Keratinocyte (primary cell): ENCODE measurements at regions not wholly inside any gene's neighbourhood (a gene's known extent, or its start where the extent isn't known, plus 50 kb on each side); places are given as distances from the start of the nearest gene placed in this dataset.

Experiments used
- CTCF ChIP-seq, 3 experiments: IDR thresholded peaks in 1 of 3; conservative IDR thresholded peaks in 1 of 3; optimal IDR thresholded peaks in 1 of 3; 2 replicates in 2 of 3; 3 replicates in 1 of 3; pipeline versions ENCODE3 to v1.5.1; 2011; ENCODE audit warnings: low read length in 3 of 3, mild to moderate bottlenecking in 3 of 3, moderate library complexity in 2 of 3, control low read depth in 1 of 3, inconsistent platforms in 1 of 3; ENCODE audit not compliant: insufficient read depth in 2 of 3; ENCODE audit errors: extremely low read depth in 1 of 3
- EZH2 ChIP-seq: IDR thresholded peaks from one replicate; pipeline ENCODE4 v1.6.1; 2012; ENCODE audit warnings: inconsistent platforms, mild to moderate bottlenecking, low read length, moderate library complexity

- TF ChIP-seq CTCF (optimal IDR thresholded peaks at IDR 0.05 in 1 of 3, IDR thresholded peaks at IDR 0.05 in 1 of 3, conservative IDR thresholded peaks at IDR 0.05 in 1 of 3; ENCODE audit: extremely low read depth in 1 of 3, insufficient read depth in 2 of 3, low read length in 3 of 3) (no peak), EZH2 (no peak)
Observed at GRCh38 chr6:102525336-102525735, 1131.8 kb downstream of the GRIK2 start.
